ENCODE measurements at regions not wholly inside any gene's neighbourhood (a gene's known extent, or its start where the extent isn't known, plus 50 kb on each side); places are given as distances from the start of the nearest gene placed in this dataset.
"Not testable (repeated sequence)": the region's sequence is repeated elsewhere in the genome, so short reads cannot be mapped to it uniquely, and the experiment has no call there.

DNA sequence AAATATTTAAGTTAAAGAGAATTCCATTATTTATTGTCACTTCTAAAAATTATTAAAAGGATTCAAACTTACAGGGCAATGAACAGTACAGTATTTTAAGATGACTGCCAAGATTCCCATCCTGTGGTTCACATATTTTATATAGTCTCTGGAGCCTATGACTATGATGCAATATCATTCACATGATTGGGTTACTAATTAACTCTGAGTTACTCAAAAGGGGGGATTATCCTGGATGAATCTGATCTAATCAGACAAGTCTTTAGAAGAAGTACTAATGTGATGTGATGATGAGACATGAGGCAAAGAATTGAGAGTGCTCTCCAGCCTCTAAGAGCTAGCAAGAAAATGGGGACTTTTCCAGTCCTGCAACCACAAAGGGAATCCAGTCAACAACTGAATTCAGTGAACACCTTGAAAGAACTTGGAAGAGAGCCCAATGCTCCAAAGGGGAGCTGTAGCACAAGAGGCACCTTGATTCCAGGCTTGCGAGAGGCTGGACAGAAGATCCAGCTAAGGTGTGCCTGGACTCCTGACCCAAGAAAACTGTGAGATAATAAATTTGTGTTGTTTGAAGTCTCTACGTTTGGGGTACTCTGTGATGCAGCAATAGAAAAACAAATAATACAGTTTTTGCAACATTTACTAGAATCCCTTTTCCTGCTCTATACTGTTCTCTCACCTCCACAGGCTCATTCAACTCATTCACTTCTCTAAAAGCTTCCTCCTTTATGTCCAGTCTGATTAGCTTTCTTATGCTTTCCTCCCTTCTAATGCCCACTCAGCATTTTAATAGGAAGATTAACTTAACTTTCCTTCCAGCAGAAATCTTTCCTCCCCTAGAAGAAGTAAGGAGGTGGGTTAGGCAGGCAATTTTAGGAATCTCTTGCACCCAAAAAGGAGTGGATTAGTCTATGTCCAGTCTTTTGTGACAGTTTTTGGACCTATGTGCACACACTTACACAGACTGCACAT lies 133.8 kb upstream of the LCORL start:
- no peak for DNase-seq (ENCODE audit: low spot score)

DNA sequence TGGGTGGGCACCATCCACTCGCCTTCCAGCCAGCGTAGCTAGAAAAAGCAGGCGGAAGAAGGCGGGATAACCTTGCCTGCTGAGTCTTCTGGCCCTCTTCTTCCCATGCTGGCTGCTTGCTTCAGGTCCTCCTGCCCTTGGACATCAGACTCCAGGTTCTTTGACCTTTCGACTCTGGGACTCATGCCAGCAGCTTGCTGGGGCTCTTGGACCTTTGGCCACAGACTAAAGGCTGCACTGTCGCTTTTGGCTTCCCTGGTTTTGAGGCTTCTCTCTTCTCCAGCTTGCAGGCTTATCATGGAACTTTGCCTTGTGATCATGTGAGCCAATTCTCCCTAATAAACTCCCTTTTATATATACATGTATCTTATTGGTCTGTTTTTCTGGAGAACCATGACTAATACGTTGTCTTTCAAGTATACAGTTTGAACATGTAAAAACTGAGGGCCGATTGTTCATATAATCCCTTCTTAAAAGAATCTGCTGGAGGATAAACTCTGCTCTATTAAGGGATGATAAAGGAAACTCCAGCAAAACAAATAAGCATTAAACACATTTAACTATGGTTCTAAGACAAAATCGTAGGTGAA lies 116.6 kb upstream of the LCORL start:
- no peak for DNase-seq (ENCODE audit: low spot score)

DNA sequence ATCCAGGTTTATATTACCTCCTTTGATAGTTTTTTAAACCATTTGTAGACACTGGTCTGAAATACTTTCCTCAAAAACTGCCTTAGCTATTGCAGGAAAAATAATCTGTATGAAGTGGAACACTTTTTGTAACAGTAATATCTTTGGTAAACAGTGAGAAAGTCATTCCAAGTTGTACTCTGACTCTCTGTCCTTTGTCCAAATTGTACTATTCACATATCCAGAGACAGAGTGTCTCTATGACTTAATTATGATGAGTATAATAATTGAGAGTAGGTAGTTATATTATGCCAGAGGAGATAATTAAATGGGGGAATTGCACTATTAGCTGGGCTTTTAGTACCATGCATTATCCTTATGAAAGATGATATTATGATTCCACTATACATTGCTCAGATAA lies 112.6 kb upstream of the LCORL start:
- no peak for DNase-seq (ENCODE audit: low spot score)

DNA sequence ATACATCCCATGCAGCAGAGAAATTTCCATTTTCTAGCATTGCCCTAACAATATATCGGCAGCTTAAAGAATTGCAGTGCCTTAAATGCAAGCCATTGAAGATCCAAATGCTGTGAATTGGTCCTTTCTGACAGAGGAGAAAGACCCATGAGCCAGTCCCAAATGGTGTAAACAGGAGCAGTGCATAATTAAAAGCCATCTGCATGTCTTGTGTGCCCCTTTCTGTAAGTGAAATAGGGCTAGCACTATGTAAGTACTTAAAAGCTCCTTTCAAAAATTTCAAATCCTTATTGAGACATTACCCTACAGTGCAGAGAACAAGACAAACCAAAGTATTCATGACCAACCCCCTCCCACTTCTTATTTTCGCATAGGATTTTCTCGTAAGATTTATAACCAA lies 108.7 kb upstream of the LCORL start:
- no peak for DNase-seq (ENCODE audit: low spot score)

DNA sequence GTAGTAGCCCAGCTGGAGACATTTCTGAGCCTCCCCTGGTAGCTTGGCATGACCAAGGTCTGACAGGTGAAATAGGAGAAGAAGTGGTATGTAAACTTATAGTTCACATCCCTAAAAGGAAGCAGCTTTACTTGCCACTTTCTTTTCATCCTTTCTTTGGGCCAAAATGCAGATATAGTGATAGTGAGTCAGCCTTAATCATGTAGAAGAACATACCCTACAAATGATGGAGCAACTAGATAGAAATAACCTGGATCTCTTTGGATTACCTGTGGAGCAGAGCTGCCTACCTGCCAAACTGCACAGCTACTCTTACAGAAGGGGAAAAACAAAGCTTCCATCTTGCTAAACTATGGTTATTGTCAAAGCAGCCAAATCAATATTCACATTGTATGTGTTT lies 106.7 kb upstream of the LCORL start:
- no peak for DNase-seq (ENCODE audit: low spot score)

DNA sequence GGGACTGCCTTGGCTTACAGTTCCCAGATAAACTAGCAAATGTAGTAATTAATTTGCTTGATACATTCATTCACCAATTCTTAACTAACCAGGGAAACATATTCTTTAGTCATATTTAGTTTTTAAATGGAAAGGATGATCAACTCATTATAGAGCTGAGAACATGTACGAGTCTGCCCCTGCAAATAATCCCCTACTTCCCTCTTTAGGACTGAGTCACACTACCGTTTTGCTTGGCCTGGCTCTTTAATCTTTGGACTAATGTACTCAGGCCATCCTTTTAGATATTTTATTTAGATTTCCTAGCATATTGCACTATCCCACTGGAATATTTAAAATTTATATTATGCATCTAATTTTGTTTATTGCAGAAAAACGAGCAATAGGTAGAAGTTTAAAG lies 105.5 kb upstream of the LCORL start:
- no peak for DNase-seq (ENCODE audit: low spot score)

DNA sequence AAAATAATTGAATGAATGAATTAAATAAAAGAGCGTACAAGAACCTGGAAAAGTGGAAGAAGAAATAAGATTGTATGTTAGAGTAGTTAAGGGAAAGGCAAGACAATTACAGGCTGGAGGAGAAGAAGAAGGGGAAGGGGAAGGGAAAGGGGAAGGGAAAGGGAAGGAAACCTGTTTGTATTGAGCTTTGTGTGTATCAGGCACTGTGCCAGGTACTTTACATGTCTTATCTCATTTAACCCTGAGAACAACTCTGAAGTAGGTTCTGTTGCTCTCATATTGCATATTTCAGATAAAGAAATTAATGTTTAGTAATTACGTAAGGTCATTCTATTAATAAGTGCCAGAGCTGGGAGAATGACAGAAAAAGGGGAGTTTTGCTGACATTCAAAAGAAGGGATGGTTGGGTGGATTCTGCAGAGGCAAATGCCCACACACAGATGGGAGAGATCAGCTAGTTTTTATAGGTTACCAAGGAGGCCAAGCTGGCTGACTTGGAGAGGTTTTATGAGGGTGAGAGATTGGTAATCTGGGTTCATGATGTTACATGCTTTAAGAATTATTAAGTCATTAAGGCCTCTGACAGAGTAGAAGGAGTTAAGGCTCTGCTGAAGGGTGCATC lies 92.3 kb upstream of the LCORL start:
- no peak for DNase-seq (ENCODE audit: low spot score)

DNA sequence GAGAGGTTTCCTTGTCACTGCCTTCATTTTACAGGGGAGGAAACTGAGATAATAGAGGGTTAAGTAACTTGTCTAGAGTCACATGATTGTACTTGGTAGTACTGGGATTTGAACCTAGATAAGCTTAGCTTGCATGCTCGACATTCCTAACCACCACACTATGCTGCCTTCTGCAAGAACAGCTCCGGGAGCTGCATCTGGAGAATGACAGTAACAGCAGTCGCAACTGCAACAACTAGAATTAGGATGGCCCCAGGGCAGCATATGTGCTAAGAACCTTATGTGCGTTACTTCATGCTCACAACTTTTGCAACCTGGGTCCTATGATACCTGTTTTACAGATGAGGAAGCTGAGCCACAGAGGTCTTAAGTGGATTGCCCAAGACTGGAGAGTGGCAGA lies 89.5 kb upstream of the LCORL start:
- no peak for DNase-seq (ENCODE audit: low spot score)

DNA sequence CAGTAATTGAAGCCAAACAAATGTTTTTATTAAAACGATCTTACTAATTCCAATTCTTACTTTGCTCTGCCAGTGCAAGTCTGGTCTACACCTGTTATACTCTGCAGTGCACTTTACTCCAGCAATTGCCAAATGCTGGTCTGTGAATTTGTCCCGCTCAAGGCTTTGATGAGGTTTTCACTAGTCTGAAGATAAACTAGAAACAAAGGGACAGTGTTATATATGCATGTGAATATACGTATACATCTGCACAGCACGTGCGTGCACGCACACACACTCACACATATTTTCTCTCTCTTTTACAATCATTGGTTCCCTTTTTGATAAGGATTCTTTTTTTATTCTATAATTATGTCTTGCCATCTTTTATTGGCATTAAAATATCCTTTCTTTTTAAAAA lies 88.5 kb upstream of the LCORL start:
- peak; percentile 58 for DNase-seq (ENCODE audit: low spot score)

DNA sequence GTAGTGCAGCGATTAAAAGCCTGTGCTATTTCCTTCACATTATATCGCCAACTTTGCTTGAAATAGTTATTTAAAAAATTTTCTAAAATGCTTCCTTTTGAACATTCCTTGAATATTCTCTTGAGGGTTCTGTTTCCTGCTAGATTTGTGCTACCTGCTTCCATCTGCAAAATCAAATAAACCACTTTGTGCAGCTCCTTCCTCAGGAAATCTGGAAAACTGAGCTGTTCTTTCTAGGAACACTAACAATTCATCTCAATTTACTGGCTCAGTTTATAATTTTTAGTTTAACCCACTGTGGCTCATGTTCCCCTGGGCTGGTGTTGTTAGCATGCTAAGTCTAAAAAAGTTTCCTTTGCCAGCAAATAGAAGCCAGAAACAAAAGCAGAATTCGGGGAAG lies 88.1 kb upstream of the LCORL start:
- DNase-seq (ENCODE audit: low spot score) = no peak

DNA sequence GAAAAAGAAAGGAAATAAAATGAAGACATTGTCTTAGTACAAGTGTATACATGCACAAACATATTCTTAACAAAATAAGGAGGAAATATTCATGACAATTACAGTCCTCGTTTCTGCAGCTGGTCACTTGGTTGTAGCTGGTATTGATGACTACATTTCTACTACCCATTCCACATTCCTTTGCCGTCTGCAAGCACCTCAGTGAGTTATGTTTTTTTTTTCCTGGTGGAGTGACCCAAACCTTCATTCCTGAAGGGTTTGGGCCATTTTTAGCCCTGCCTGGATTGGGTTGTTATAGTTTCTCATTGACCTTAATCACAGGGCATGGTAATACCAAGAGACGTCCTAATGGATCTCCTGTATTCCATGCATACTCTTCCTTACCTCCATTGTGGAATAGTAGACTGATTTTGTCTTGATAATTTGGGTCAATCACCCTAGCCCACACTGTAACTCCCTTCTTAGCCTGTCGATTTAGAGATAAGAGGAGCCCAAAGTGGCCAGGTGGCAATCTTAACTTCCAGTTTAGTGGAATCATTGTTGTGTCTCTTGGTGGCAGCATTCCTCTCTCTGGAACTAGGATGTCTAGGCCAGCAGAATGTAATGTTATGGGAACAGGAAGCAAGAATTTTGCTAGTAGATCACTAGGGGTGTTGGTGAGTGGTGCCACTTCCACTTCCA lies 86.4 kb upstream of the LCORL start:
- DNase-seq (ENCODE audit: low spot score) = not testable (repeated sequence)

DNA sequence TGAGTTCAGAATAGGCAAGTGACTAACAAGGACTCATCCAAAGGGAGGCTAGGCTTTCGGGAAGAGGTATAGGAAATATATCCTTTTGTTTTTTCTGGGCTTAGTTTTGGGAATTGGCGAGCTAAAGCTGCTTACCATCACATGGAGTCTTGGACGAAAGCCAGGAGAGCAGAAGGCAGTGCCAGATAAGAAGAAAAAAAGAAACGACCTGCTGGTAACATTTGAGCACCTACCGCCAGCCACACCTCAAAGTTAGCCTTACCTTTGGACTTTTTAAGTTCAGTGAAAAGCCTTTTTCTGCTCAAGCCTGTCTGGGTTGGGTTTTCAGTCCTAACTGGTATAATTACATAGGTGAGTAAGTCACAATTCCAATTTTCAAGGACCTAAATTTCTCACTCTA lies 85.1 kb upstream of the LCORL start:
- DNase-seq (ENCODE audit: low spot score) = no peak

DNA sequence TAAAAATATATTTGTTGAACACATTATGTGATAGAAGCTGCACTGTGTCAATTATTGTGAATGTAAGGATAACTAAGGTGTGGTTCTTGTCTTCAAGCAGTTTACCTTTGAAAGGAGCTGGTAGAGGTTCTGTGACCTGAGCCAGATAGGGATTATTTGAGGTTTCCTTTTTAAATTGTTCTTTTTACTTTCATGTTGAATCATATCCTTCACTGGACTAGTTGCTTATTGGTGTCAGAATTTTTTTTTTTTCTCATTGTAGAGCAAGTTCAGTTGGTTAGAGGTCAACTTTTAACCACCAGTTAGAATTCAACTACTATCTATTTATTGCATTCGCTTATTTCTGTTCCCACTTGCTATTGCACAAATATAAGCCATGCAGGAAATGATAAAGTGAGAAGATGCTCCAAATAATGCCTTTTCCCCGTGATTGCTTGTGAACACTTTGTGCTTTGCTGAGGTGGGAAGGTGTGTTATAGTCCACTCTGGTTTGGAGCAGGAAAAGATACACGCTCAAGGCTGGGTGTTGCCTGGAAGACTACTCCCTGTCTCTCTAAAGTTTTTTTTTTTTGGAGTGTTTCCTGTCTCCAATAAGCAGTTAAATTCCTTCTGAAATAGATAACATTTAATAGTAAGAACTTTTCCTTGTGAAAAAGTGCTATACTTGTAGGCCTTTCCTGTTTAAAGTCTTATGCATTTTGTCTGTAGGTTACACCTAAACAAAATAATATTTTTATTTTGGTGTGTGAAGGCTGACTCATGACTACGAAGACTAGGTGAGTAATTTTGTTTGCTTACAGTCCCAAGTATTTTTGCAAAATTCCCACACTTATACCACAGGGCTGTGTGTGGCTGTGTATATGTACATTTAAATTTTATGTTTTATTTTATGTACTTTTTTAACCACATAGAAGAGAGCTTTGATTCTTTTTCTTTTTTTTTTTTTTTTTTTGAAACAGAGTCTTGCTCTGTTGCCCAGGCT lies 83.8 kb upstream of the LCORL start:
- no peak for DNase-seq (ENCODE audit: low spot score)

DNA sequence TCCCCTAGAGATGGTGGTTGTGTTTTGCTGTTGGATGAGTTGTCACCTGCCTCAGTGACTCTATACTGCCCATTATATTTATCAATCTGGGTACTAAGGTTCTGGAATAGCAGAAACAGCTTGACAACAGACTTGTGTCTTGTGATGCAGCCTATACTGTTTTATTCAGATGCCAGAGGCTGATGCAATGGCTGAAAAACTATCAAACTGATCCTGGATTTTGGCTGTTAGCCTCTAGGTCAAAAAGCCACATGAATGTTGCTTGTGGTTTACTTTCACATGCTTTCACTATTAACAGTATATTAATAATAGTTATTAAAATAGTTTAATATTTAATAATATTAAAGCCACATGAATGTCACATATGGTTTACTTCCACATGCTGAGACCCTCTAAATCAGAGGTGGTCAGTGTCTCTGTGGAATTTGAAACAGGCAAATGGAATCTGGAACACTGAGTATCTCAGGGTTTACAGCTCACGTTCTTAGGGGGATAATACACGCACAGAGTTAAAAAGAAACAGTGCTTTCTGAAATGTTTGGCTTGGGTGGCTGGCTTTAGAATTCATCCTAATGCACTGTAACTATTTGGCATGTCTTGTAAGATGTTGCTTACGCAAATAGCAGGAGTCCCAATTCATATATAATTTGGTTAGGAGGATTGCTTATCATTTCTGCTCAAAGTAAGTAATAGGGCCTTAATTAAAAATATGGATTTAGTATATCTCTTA lies 82.5 kb upstream of the LCORL start:
- DNase-seq (ENCODE audit: low spot score) = peak; percentile 2

DNA sequence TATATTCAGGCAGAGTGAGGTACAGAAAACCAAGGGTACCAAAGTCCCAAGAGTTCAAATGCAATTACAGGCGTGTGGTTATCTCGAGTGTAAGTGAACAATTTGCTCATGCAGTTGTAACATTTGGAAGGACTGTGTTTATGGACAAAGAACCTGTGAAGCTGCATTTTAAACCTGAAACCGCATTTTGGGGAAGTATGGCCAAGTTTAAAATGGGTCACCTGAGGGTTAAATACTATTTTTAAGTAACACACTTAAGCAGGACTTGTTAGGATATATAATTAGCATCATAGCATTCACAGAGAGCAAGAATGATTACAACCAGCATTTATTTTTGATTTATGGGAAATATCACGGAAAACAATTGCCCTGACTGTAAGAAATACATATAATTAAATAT lies 79.1 kb upstream of the LCORL start:
- no peak for DNase-seq (ENCODE audit: low spot score)

DNA sequence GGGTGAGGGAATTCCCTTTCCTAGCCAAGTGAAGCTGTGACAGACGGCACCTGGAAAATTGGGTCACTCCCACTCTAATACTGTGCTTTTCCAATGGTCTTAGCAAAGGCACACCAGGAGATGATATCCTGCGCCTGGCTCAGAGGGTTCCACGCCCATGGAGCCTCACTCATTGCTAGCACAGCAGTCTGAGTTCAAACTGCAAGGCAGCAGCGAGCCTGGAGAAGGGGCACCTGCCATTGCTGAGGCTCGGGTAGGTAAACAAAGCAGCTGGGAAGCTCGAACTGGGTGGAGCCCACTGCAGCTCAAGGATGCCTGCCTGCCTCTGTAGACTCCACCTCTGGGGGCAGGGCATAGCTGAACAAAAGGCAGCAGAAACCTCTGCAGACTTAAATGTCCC lies 68.9 kb upstream of the LCORL start:
- not testable (repeated sequence) for DNase-seq (ENCODE audit: low spot score)

DNA sequence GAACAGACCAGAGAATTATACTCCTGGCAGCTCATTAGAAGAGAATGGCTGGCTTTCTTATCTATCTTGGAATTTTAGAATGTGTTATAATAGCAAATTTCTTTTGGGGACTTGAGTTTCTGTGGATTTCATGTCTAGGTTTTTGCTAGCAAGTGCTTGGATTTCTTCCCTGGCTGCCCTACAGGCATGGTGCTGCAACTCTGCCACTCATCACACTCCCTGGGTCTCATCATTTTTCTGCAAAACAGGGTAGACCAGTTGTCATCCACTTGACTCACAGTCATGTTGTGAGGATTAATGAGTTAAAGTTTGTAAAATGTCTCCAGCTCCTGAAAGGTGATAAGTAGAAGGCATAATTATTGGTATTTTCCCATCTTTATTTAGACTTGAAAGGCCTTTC lies 60.7 kb upstream of the LCORL start:
- no peak for DNase-seq (ENCODE audit: low spot score)

DNA sequence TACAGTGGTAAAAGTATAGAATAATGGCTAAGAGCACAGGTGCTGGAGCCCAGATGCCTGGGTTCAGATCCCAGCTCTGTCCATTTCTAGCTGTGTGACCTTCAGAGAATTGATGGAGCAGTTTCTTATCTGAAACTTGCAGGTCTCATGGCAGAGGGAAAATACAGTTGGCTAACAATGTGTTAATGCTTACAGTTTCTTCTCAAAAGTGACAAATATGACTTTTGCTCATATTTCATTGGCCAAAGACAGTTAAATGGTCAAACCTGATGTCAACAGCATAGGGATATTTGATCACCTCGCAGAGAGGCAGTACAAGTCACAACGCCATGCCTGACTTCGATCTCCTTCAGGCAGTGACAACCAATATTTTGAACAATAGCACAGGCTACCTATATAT lies 60.2 kb upstream of the LCORL start:
- DNase-seq (ENCODE audit: low spot score) = no peak

DNA sequence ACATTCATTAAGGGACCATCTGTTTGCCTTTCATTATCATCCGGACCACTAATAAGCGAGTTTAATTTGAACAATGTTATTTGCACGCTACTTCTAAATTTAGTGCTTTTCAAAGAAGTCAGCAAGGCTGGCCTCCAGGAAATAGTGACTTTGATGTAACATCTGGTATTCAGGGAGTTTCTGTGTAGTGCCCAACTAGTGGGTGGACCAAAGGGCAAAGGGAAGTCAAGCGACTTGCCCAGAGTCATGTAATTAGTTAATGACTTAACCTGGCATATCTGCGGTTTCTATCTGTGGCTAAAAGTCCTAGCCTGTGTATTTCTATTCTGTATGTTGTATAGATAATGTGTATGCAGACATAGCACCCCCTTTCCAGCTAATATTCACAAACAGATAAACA lies 56.3 kb upstream of the LCORL start:
- peak; percentile 82 for DNase-seq (ENCODE audit: low spot score)

DNA sequence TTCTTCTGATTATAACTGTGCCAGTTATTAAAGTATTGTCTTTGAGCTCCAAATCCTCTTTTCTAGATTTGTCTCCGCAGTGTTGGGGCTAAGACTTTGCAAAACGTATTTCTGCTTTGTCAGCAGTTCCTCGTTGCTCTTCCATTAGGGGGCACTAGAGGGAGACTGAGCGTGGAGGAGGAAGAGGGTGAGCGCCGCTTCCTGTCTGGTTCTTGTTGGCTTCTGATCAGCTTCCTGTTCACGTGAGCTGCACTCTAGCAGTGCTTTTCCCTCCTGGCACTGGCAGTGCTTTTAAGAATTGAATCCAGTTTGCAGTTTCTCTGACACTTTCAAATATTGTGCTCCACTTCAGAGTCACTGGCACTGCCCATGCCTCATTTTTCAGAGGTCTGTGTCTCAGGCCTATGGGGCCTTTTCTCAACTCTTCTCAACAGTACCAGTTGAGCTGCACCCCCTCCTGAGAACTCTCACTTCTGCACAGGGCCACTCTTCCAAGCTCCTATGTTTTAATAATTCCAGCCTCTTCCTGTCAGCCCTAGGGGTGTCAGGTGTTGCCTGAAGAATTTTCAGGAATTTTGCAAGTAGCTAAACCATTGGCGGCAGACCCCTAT lies 54.4 kb upstream of the LCORL start:
- DNase-seq (ENCODE audit: low spot score) = peak; percentile 9
